Karpas-422 (cell line): ENCODE measurements at regions not wholly inside any gene's neighbourhood (a gene's known extent, or its start where the extent isn't known, plus 50 kb on each side); places are given as distances from the start of the nearest gene placed in this dataset.
"Not testable (repeated sequence)": the region's sequence is repeated elsewhere in the genome, so short reads cannot be mapped to it uniquely, and the experiment has no call there.

Experiments
- DNase-seq: peaks from one replicate; pipeline ENCODE4 v3.0.0-alpha.2; 2015
- H2AFZ ChIP-seq: fragments of 200-600 bp; sonication (generic); 2 replicates; pipeline ENCODE4 v1.6.1; 2014; ENCODE audit warnings: antibody characterized with exemption, low read length, mixed read lengths
- H3K27ac ChIP-seq: fragments of 200-600 bp; sonication (generic); 2 replicates; pipeline ENCODE4 v1.5.1; 2014; ENCODE audit warnings: mild to moderate bottlenecking, low read length, moderate library complexity
- H3K27me3 ChIP-seq: fragments of 200-600 bp; sonication (generic); 2 replicates; pipeline ENCODE4 v1.6.1; 2014; ENCODE audit warnings: low read length, mixed read lengths
- H3K36me3 ChIP-seq: fragments of 200-600 bp; sonication (generic); 2 replicates; pipeline ENCODE4 v1.6.1; 2014; ENCODE audit warnings: low read length, mixed read lengths; ENCODE audit not compliant: insufficient read depth
- H3K4me1 ChIP-seq: fragments of 200-600 bp; sonication (generic); 2 replicates; pipeline ENCODE4 v1.6.1; 2014; ENCODE audit warnings: mild to moderate bottlenecking, low read length, mixed read lengths
- H3K4me2 ChIP-seq: fragments of 200-600 bp; sonication (generic); 2 replicates; pipeline ENCODE4 v1.6.1; 2014; ENCODE audit warnings: low read length, low read depth, mild to moderate bottlenecking; ENCODE audit not compliant: poor library complexity, severe bottlenecking
- H3K4me3 ChIP-seq: fragments of 200-600 bp; sonication (generic); 2 replicates; pipeline ENCODE4 v1.5.1; 2014; ENCODE audit warnings: mild to moderate bottlenecking, antibody characterized with exemption, low read length, mixed read lengths
- H3K79me2 ChIP-seq: fragments of 200-600 bp; sonication (generic); 2 replicates; pipeline ENCODE4 v1.6.1; 2014; ENCODE audit warnings: mild to moderate bottlenecking, low read length, mixed read lengths
- H3K9ac ChIP-seq: fragments of 200-600 bp; sonication (generic); 2 replicates; pipeline ENCODE4 v1.6.0; 2014; ENCODE audit warnings: low read length
- H3K9me2 ChIP-seq: fragments of 200-600 bp; sonication (generic), shearing (Covaris generic); replicated peaks from 2 replicates; pipeline ENCODE4 v1.6.0; 2014; ENCODE audit warnings: mild to moderate bottlenecking, low read length, moderate library complexity; ENCODE audit not compliant: insufficient read depth
- H3K9me3 ChIP-seq: fragments of 300-700, 200-600 bp; sonication (generic); 2 replicates; pipeline ENCODE4 v1.6.1; 2014; ENCODE audit warnings: low read length, mixed read lengths
- H4K20me1 ChIP-seq: fragments of 200-600 bp; sonication (generic); 2 replicates; pipeline ENCODE4 v1.6.1; 2014; ENCODE audit warnings: mild to moderate bottlenecking, antibody characterized with exemption, low read length, low read depth; ENCODE audit not compliant: insufficient read depth

DNA sequence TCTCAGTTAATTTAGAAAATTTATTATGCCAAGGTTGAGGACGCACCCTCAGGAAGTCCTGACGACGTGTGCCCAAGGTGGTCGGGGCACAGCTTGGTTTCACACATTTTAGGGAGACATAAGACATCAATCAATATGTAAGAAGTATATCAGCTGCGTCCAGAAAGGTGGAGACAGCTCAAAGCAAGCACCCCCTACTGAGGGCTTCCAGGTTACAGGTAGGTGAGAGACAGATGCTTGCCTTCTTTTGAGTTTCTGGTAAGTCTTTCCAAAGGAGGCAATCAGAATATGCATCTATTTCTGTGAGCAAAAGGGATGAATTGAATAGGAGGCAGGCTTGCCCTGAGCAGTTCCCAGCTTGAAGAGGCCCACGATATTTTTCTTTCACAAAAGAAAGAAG lies 614.3 kb downstream of the XPNPEP1 start:
- H3K79me2 ChIP-seq: no peaks in the 10 kb centered on the region
- H3K9me3 ChIP-seq: peaks cover 11% of the 10 kb centered on the region
- no peak for DNase-seq
- no peak overlapping the region for H3K9ac ChIP-seq
- H2AFZ ChIP-seq: no peak overlapping the region
- no peaks in the 10 kb centered on the region for H3K4me1 ChIP-seq
- no peak overlapping the region for H3K27ac ChIP-seq
- H3K4me3 ChIP-seq: no peak overlapping the region
- H3K36me3 ChIP-seq: no peaks in the 10 kb centered on the region
- H4K20me1 ChIP-seq: no peaks in the 10 kb centered on the region
- no peaks in the 10 kb centered on the region for H3K27me3 ChIP-seq
- H3K4me2 ChIP-seq: no peak overlapping the region
- no peaks in the 10 kb centered on the region for H3K9me2 ChIP-seq

DNA sequence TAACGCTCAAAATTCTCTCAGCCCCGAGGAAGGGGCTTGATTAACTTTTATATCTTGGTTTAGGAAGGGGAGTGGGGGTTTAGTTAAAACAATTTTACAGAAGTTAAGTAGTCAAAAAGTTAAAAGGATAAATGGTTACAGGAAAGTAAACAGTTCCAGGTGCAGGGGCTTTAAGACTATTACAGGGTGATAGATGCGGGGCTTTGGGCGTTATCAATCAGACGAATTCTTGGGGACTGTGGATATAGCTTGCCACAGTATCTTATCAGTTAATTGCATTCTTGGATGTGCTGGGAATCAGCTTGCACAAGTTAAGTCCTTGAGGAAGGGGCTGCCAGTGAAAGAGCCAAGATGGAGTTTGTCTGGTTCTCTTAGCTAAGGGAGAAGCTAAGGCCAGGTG lies 616.2 kb downstream of the XPNPEP1 start:
- H3K4me1 ChIP-seq, H3K9me2 ChIP-seq, H3K79me2 ChIP-seq, H3K4me2 ChIP-seq, H3K4me3 ChIP-seq, DNase-seq, H3K36me3 ChIP-seq, H3K27me3 ChIP-seq, H3K9ac ChIP-seq, H3K27ac ChIP-seq, H2AFZ ChIP-seq, H4K20me1 ChIP-seq: not testable (repeated sequence)
- H3K9me3 ChIP-seq: peaks cover 16% of the 10 kb centered on the region

DNA sequence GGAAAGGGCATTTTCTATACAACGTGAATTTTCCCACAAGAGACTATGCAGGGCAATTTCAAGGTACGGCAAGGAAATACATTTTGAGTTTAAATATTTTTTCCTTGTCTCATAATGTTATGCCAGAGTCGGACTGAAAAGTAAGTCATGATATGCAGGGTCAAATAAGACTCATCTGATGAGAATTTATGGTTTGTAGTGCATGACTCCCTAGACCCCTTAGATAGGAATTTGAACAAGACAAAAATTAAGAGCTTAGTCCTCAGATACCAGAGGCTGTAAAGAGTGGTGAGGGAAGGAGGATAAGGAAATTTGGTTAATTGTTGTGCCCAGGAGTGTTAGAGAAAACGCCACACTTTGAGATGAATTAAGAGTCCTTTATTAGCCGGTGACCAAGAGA lies 616.6 kb downstream of the XPNPEP1 start:
- DNase-seq: no peak
- no peak overlapping the region for H3K27ac ChIP-seq
- no peak overlapping the region for H2AFZ ChIP-seq
- H3K9ac ChIP-seq: no peak overlapping the region
- no peaks in the 10 kb centered on the region for H3K79me2 ChIP-seq
- H3K4me2 ChIP-seq: no peak overlapping the region
- no peaks in the 10 kb centered on the region for H3K4me1 ChIP-seq
- no peaks in the 10 kb centered on the region for H4K20me1 ChIP-seq
- no peak overlapping the region for H3K4me3 ChIP-seq
- no peaks in the 10 kb centered on the region for H3K27me3 ChIP-seq
- peaks cover 16% of the 10 kb centered on the region for H3K9me3 ChIP-seq
- H3K9me2 ChIP-seq: no peaks in the 10 kb centered on the region
- no peaks in the 10 kb centered on the region for H3K36me3 ChIP-seq

DNA sequence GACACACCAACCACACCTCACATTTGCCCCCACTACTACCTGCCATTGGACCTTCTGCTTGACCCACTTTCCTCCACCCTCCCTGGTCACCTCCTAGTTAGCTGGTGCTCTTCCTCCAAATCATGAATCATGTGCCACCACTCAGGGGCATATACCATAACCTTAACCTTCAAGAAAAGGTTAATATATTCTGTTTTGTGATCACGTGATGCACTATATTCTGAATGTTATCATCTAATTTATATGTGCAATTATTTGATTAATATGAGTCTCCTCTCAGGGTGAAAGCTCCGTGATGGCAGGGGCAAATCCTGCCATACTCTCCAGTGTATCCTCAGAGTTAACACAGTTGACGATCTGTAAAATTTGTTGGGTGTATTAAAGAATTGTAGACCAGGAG lies 635.5 kb downstream of the XPNPEP1 start:
- peaks cover 23% of the 10 kb centered on the region; the same call in 1 of the 2 replicates for H3K9me3 ChIP-seq
- no peak overlapping the region for H3K4me3 ChIP-seq
- no peaks in the 10 kb centered on the region for H3K9me2 ChIP-seq
- no peak for DNase-seq
- H3K4me2 ChIP-seq: no peak overlapping the region
- H3K27me3 ChIP-seq: no peaks in the 10 kb centered on the region
- H3K79me2 ChIP-seq: no peaks in the 10 kb centered on the region
- no peak overlapping the region for H2AFZ ChIP-seq
- no peak overlapping the region for H3K27ac ChIP-seq
- no peaks in the 10 kb centered on the region for H4K20me1 ChIP-seq
- no peaks in the 10 kb centered on the region for H3K36me3 ChIP-seq
- no peak overlapping the region for H3K9ac ChIP-seq
- H3K4me1 ChIP-seq: no peaks in the 10 kb centered on the region

DNA sequence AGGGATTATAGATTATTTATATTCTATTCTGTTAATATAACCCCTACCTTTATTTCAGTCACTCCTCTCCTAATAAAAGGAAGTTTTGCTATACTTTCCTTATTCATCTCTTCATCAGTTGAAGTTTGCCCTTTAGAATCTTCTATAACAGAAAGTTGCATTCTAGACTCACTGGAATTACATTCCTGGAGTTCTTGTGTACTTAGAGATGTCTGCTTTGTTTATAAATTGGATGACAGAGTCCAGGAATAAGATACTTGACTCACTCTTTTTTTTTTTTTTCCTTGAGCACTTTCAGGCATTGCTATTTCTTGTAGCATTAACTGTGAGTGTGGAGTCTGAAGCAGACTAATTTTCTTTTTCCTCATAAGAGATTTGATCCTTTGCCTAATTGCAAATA lies 640.8 kb downstream of the XPNPEP1 start:
- H3K36me3 ChIP-seq: no peaks in the 10 kb centered on the region
- H3K4me2 ChIP-seq: no peak overlapping the region
- H3K27ac ChIP-seq: no peak overlapping the region
- H3K27me3 ChIP-seq: no peaks in the 10 kb centered on the region
- H3K4me1 ChIP-seq: no peaks in the 10 kb centered on the region
- no peak overlapping the region for H3K9ac ChIP-seq
- H3K9me3 ChIP-seq: peaks cover 10% of the 10 kb centered on the region; the same call in 1 of the 2 replicates
- no peak for DNase-seq
- no peak overlapping the region for H2AFZ ChIP-seq
- no peaks in the 10 kb centered on the region for H3K9me2 ChIP-seq
- H3K4me3 ChIP-seq: no peak overlapping the region
- H3K79me2 ChIP-seq: no peaks in the 10 kb centered on the region
- no peaks in the 10 kb centered on the region for H4K20me1 ChIP-seq

DNA sequence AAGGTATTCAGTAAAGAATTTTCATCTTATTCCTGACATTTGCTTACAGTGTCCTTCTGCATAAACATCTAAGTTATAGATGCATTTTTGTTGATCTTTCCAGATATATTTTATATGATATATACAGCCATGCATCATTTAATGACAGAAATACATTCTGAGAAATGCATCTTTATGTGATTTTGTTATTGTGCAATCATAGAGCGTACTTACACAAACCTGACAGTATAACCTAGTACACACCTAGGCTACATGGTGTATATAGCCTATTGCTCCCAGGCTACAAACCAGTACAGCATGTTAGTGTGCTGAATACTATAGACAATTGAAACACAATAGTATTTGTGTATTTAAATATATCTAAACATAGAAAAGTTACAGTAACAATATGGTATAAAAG lies 642.0 kb downstream of the XPNPEP1 start:
- H3K27ac ChIP-seq: no peak overlapping the region
- no peaks in the 10 kb centered on the region for H3K4me1 ChIP-seq
- no peak overlapping the region for H3K9ac ChIP-seq
- H3K27me3 ChIP-seq: no peaks in the 10 kb centered on the region
- DNase-seq: no peak
- H3K9me3 ChIP-seq: peaks cover 10% of the 10 kb centered on the region; the same call in 1 of the 2 replicates
- no peaks in the 10 kb centered on the region for H4K20me1 ChIP-seq
- no peaks in the 10 kb centered on the region for H3K9me2 ChIP-seq
- H2AFZ ChIP-seq: no peak overlapping the region
- no peaks in the 10 kb centered on the region for H3K79me2 ChIP-seq
- H3K4me2 ChIP-seq: no peak overlapping the region
- no peaks in the 10 kb centered on the region for H3K36me3 ChIP-seq
- no peak overlapping the region for H3K4me3 ChIP-seq

DNA sequence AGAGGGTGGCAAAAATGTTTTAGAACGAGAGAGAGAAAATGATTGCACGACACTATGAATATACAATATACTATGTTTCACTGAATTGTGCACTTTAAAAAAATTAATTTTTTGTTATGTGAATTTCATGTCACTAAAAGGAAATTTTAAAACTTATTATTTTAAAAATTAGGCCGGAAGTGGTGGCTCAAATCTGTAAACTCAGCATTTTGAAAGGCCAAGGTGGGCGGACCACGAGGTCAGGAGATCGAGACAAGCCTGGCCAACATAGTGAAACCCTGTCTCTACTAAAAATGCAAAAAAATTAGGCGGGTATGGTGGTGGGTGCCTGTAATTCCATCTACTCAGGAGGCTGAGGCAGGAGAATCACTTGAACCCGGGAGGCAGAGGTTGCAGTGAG lies 642.5 kb downstream of the XPNPEP1 start:
- Histone ChIP-seq H3K4me2 (no peak overlapping the region), H4K20me1 (no peaks in the 10 kb centered on the region), H3K27ac (no peak overlapping the region), H3K27me3 (no peaks in the 10 kb centered on the region), H3K4me1 (no peaks in the 10 kb centered on the region), H3K4me3 (no peak overlapping the region), H3K36me3 (no peaks in the 10 kb centered on the region), H3K9me2 (no peaks in the 10 kb centered on the region), H3K9ac (no peak overlapping the region), H2AFZ (no peak overlapping the region), H3K9me3 (peaks cover 10% of the 10 kb centered on the region; the same call in 1 of the 2 replicates), H3K79me2 (no peaks in the 10 kb centered on the region)
- no peak for DNase-seq

DNA sequence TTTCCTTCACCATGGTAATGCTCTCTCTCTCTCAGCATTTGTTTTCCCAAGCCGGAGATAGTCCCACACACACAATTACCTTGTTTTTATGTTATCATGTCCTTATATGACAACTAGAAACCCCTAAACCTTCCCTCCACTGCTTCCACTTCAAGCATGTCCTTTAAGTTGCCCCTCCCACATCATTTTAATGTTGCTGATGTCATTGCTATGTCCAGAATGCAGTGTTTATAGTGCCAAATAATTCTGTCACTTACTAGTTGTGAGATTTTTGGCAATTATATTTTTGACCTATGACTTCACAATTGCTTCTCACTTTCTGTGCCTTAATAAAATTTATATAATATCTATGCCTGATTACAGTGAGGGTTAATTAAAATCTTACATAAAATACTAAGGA lies 645.9 kb downstream of the XPNPEP1 start:
- Histone ChIP-seq H3K4me3 (no peak overlapping the region), H3K9me2 (no peaks in the 10 kb centered on the region), H3K27ac (no peak overlapping the region), H3K27me3 (no peaks in the 10 kb centered on the region), H4K20me1 (no peaks in the 10 kb centered on the region), H3K36me3 (no peaks in the 10 kb centered on the region), H2AFZ (no peak overlapping the region), H3K9ac (no peak overlapping the region), H3K9me3 (peaks cover 3% of the 10 kb centered on the region; the same call in 1 of the 2 replicates), H3K4me2 (no peak overlapping the region), H3K79me2 (no peaks in the 10 kb centered on the region), H3K4me1 (no peaks in the 10 kb centered on the region)
- DNase-seq: no peak

DNA sequence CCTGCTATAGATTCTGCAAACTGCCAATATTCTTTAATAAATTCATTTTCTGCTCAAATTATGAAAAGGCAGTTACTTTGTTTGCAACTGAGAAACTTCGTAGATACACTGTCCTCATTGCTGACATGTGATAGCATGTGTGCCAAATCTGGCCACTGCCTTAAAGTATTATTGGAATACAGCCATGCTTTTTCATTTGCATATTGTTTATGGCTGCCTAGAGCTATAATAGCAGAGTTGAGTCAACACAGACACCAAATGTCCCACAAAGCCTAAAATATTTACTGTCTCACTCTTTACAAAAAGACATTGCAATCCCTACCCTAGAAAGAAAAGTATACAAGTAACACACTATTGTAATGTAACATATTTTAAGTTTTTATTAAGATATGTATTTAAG lies 647.4 kb downstream of the XPNPEP1 start:
- no peaks in the 10 kb centered on the region for H3K36me3 ChIP-seq
- DNase-seq: no peak
- no peak overlapping the region for H3K27ac ChIP-seq

More for the DNA sequence above, 647.4 kb downstream of the XPNPEP1 start:
- Histone ChIP-seq H3K27me3 (no peaks in the 10 kb centered on the region), H3K4me2 (no peak overlapping the region), H3K9me3 (peaks cover 8% of the 10 kb centered on the region; the same call in 1 of the 2 replicates), H3K4me3 (no peak overlapping the region), H3K79me2 (no peaks in the 10 kb centered on the region), H3K4me1 (no peaks in the 10 kb centered on the region), H3K9me2 (no peaks in the 10 kb centered on the region), H4K20me1 (no peaks in the 10 kb centered on the region), H3K9ac (no peak overlapping the region), H2AFZ (no peak overlapping the region)
